Right atrium auricular region (tissue), 2 donors: ENCODE measurements at regions not wholly inside any gene's neighbourhood (a gene's known extent, or its start where the extent isn't known, plus 50 kb on each side); places are given as distances from the start of the nearest gene placed in this dataset.
"Not testable (repeated sequence)": the region's sequence is repeated elsewhere in the genome, so short reads cannot be mapped to it uniquely, and the experiment has no call there.

Experiments
- DNase-seq: peaks from one replicate; pipeline ENCODE4 v3.0.0-alpha.2; 2019; ENCODE audit warnings: low spot score
- H3K27ac ChIP-seq, 2 donors: fragments of 200-600 bp; sonication (generic); 1 replicate in 1 of 2; 2 replicates in 1 of 2; pipeline ENCODE4 v1.5.1; 2016 to 2019
- H3K27me3 ChIP-seq, 2 donors: fragments of 200-600 bp; sonication (generic); one replicate each; pipeline versions ENCODE4 v1.5.1 to v1.6.0; 2017 to 2019
- H3K36me3 ChIP-seq: fragments of 200-600 bp; sonication (generic); one replicate; pipeline ENCODE4 v1.5.1; 2016
- H3K4me1 ChIP-seq, 2 donors: fragments of 200-600 bp; sonication (generic); one replicate each; pipeline versions ENCODE4 v1.5.1 to v1.6.0; 2017 to 2019
- H3K4me3 ChIP-seq, 2 donors: fragments of 200-600 bp; sonication (generic); 1 replicate in 1 of 2; 2 replicates in 1 of 2; pipeline ENCODE4 v1.5.1; 2017 to 2019; ENCODE audit warnings: mild to moderate bottlenecking in 1 of 2, moderate library complexity in 1 of 2
- H3K9me3 ChIP-seq, 2 donors: fragments of 200-600 bp; sonication (generic); one replicate each; pipeline ENCODE4 v1.5.1; 2019
- CTCF ChIP-seq, 2 donors: fragments of 200-600 bp; sonication (generic); IDR thresholded peaks; one replicate each; pipeline ENCODE4 v1.5.1; 2019; ENCODE audit warnings: antibody characterized with exemption in 2 of 2

GRCh38 chr7:81294897-81295515 lies 376.2 kb upstream of the SEMA3C start:
- no peak for TF ChIP-seq CTCF (IDR thresholded peaks at IDR 0.05)
- no peak overlapping the region for H3K4me3 ChIP-seq
- DNase-seq = no peak

GRCh38 chr7:81293806-81294205 lies 375.0 kb upstream of the SEMA3C start:
- Histone ChIP-seq H3K36me3 (no peaks in the 10 kb centered on the region), H3K4me3 (no peak overlapping the region)

More at GRCh38 chr7:81294897-81295515, 376.2 kb upstream of the SEMA3C start:
- H3K36me3 ChIP-seq = no peaks in the 10 kb centered on the region
- no peaks in the 10 kb centered on the region for H3K27me3 ChIP-seq
- no peak overlapping the region for H3K27ac ChIP-seq
- peaks cover 0 to 8% of the 10 kb centered on the region in 2 donors for H3K4me1 ChIP-seq
- no peaks in the 10 kb centered on the region for H3K9me3 ChIP-seq

GRCh38 chr7:81286754-81287153 lies 367.9 kb upstream of the SEMA3C start:
- H3K4me3 ChIP-seq, H3K4me1 ChIP-seq, H3K27ac ChIP-seq, DNase-seq, H3K9me3 ChIP-seq, H3K36me3 ChIP-seq, H3K27me3 ChIP-seq: not testable (repeated sequence)

More at GRCh38 chr7:81293806-81294205, 375.0 kb upstream of the SEMA3C start:
- DNase-seq = no peak
- no peak for TF ChIP-seq CTCF (IDR thresholded peaks at IDR 0.05)
- no peaks in the 10 kb centered on the region for H3K4me1 ChIP-seq
- no peaks in the 10 kb centered on the region for H3K9me3 ChIP-seq
- no peaks in the 10 kb centered on the region for H3K27me3 ChIP-seq
- H3K27ac ChIP-seq = no peak overlapping the region

- no peak overlapping the region for H3K27ac ChIP-seq
- no peaks in the 10 kb centered on the region for H3K27me3 ChIP-seq
- H3K36me3 ChIP-seq = no peaks in the 10 kb centered on the region
- no peaks in the 10 kb centered on the region for H3K4me1 ChIP-seq
- H3K4me3 ChIP-seq = no peak overlapping the region
- H3K9me3 ChIP-seq = no peaks in the 10 kb centered on the region
- DNase-seq = no peak
- TF ChIP-seq CTCF (IDR thresholded peaks at IDR 0.05) = no peak
These were observed 366.5 kb upstream of the SEMA3C start for GRCh38 chr7:81285142-81285871.

- Histone ChIP-seq H3K9me3 (no peaks in the 10 kb centered on the region), H3K4me1 (no peaks in the 10 kb centered on the region), H3K4me3 (no peak overlapping the region), H3K27me3 (no peaks in the 10 kb centered on the region), H3K36me3 (no peaks in the 10 kb centered on the region), H3K27ac (no peak overlapping the region)
- TF ChIP-seq CTCF (IDR thresholded peaks at IDR 0.05) = no peak
- no peak for DNase-seq
These were observed 365.7 kb upstream of the SEMA3C start for GRCh38 chr7:81284576-81284975.

GRCh38 chr7:81280531-81280930 lies 361.7 kb upstream of the SEMA3C start:
- Histone ChIP-seq H3K9me3 (no peaks in the 10 kb centered on the region), H3K27me3 (no peaks in the 10 kb centered on the region), H3K4me1 (no peaks in the 10 kb centered on the region), H3K36me3 (no peaks in the 10 kb centered on the region), H3K27ac (no peak overlapping the region), H3K4me3 (no peak overlapping the region)
- no peak for DNase-seq
- no peak for TF ChIP-seq CTCF (IDR thresholded peaks at IDR 0.05)
